Panc1 (cell line): ENCODE measurements at regions not wholly inside any gene's neighbourhood (a gene's known extent, or its start where the extent isn't known, plus 50 kb on each side); places are given as distances from the start of the nearest gene placed in this dataset.

Source experiments
- ATAC-seq: fragments of 200-7000 bp; cut with Tn5 transposase; 2 replicates; pipeline ENCODE4 v1.9.1; 2020; ENCODE audit warnings: mild to moderate bottlenecking, moderate library complexity
- BruUV-seq: library from RNA; stranded (reverse); fragments of 400-500 nt; replicated peaks from 2 replicates; lab custom pipeline; 2021; lab: Mats Ljungman, UMichigan
- CTCF ChIA-PET: fragments of 300-600 bp; sonication (Branson Sonifier 250); formaldehyde crosslinking; loops from one replicate; lab custom pipeline; 2022; ENCODE audit warnings: antibody characterized with exemption; lab: Charles Lee
- POLR2A ChIA-PET: fragments of 300-600 bp; sonication (Branson Sonifier 250); formaldehyde crosslinking; loops from one replicate; lab custom pipeline; 2022; ENCODE audit warnings: antibody characterized with exemption; lab: Charles Lee
- DNase-seq: peaks from one replicate; pipeline ENCODE4 v3.0.0-alpha.2; 2010; ENCODE audit warnings: low read depth, low spot score
- H3K27ac ChIP-seq: 2 replicates; pipeline ENCODE4 v1.5.1; 2011; ENCODE audit warnings: mild to moderate bottlenecking, low read length, inconsistent platforms
- H3K27me3 ChIP-seq: fragments of 200-500 bp; sonication (Bioruptor generic); 2 replicates; pipeline ENCODE4 v1.6.0; 2014; ENCODE audit warnings: low read length, inconsistent platforms; ENCODE audit not compliant: control insufficient read depth, insufficient read depth
- H3K36me3 ChIP-seq: fragments of 200-500 bp; sonication (Bioruptor generic); 2 replicates; pipeline ENCODE4 v1.5.1; 2014; ENCODE audit warnings: inconsistent platforms, mild to moderate bottlenecking, low read length, moderate library complexity; ENCODE audit not compliant: control insufficient read depth, insufficient read depth
- H3K4me1 ChIP-seq: 2 replicates; pipeline ENCODE4 v1.5.1; 2011; ENCODE audit warnings: inconsistent platforms, mild to moderate bottlenecking, low read length, moderate library complexity; ENCODE audit not compliant: control insufficient read depth, insufficient read depth
- H3K4me3 ChIP-seq, 2 experiments: 2 replicates each; pipeline ENCODE4 v1.5.1; 2011 to 2012; ENCODE audit warnings: low read depth in 2 of 2, low read length in 2 of 2, mild to moderate bottlenecking in 2 of 2, inconsistent platforms in 1 of 2, moderate library complexity in 1 of 2
- H3K9me3 ChIP-seq: fragments of 200-500 bp; sonication (Bioruptor generic); 2 replicates; pipeline ENCODE4 v1.5.1; 2014; ENCODE audit warnings: low read depth, mild to moderate bottlenecking, inconsistent platforms, low read length, moderate library complexity; ENCODE audit not compliant: control insufficient read depth, insufficient read depth
- CTCF ChIP-seq: fragments of 450-650 bp; IDR thresholded peaks from 2 replicates; pipeline ENCODE4 v1.5.1; 2017; ENCODE audit warnings: mild to moderate bottlenecking
- POLR2AphosphoS5 ChIP-seq: IDR thresholded peaks from 2 replicates; pipeline ENCODE4 v1.6.1; 2012; ENCODE audit warnings: mild to moderate bottlenecking, low read depth, low read length, moderate library complexity
- REST ChIP-seq, 2 experiments: IDR thresholded peaks; 2 replicates each; pipeline ENCODE4 v1.6.1; 2011 to 2012; ENCODE audit warnings: low read depth in 2 of 2, control low read depth in 1 of 2, low read length in 1 of 2, mild to moderate bottlenecking in 1 of 2, moderate library complexity in 1 of 2; ENCODE audit not compliant: insufficient read depth in 1 of 2
- SIN3A ChIP-seq: IDR thresholded peaks from 2 replicates; pipeline ENCODE4 v1.6.1; 2012; ENCODE audit warnings: low read depth, mild to moderate bottlenecking, low read length, moderate library complexity, borderline replicate concordance; ENCODE audit not compliant: insufficient read depth
- TCF7L2 ChIP-seq: IDR thresholded peaks from 2 replicates; pipeline ENCODE4 v1.6.1; 2011; ENCODE audit warnings: mild to moderate bottlenecking, low read depth, low read length, inconsistent platforms
- in situ Hi-C: cut with HindIII; loops from 2 replicates; pipeline ENCODE4 v1.10.0; 2016; ENCODE audit warnings: low sequenced_read_pairs, low pct_unique_long_range_greater_than_20kb
- intact Hi-C: fragments of 100-400 bp; cut with micrococcal nuclease; formaldehyde crosslinking; loops from one replicate; pipeline ENCODE4 v1.10.0; 2022; ENCODE audit not compliant: unreplicated experiment

GRCh38 chr12:78767264-78767981, 97.2 kb upstream of the SYT1 start:
- no TSS peak for BruUV-seq
- in situ Hi-C loops (no loop called here), intact Hi-C loops (no loop called here)
- no peaks in the 10 kb centered on the region for H3K4me1 ChIP-seq
- ChIA-PET CTCF (no interaction called here), POLR2A (no interaction called here)
- H3K27ac ChIP-seq, result no peak overlapping the region
- TF ChIP-seq CTCF (no peak), TCF7L2 (no peak), REST (IDR thresholded peaks at IDR 0.05; ENCODE audit: insufficient read depth in 1 of 2, low read depth in 2 of 2, low read length in 1 of 2) (no peak), POLR2AphosphoS5 (no peak), SIN3A (no peak)
- no peaks in the 10 kb centered on the region for H3K27me3 ChIP-seq
- DNase-seq, result no peak
- H3K4me3 ChIP-seq, result no peak overlapping the region
- no peaks in the 10 kb centered on the region for H3K9me3 ChIP-seq
- no peak for ATAC-seq
- no peaks in the 10 kb centered on the region; the same call in 1 of the 2 replicates for H3K36me3 ChIP-seq

GRCh38 chr12:78778339-78778738, 86.2 kb upstream of the SYT1 start:
- in situ Hi-C loops, result no loop called here
- no peaks in the 10 kb centered on the region for H3K27me3 ChIP-seq
- H3K9me3 ChIP-seq, result no peaks in the 10 kb centered on the region
- H3K27ac ChIP-seq, result no peak overlapping the region
- no peaks in the 10 kb centered on the region for H3K36me3 ChIP-seq
- TF ChIP-seq POLR2AphosphoS5 (no peak), SIN3A (no peak), TCF7L2 (no peak), CTCF (no peak), REST (IDR thresholded peaks at IDR 0.05; ENCODE audit: insufficient read depth in 1 of 2, low read depth in 2 of 2, low read length in 1 of 2) (no peak)
- DNase-seq, result no peak
- no peaks in the 10 kb centered on the region for H3K4me1 ChIP-seq
- intact Hi-C loops, result no loop called here
- BruUV-seq, result no TSS peak
- no peak for ATAC-seq
- H3K4me3 ChIP-seq, result no peak overlapping the region
- ChIA-PET POLR2A (no interaction called here), CTCF (no interaction called here)
